MM.1S (cell line): ENCODE measurements at regions not wholly inside any gene's neighbourhood (a gene's known extent, or its start where the extent isn't known, plus 50 kb on each side); places are given as distances from the start of the nearest gene placed in this dataset.

Source experiments
- CTCF ChIP-seq: fragments of 300-600 bp; sonication (generic); IDR thresholded peaks from 2 replicates; pipeline ENCODE4 v1.5.1; 2016; ENCODE audit warnings: antibody characterized with exemption, low read length, mixed read lengths
- EZH2 ChIP-seq: fragments of 300-600 bp; sonication (generic); optimal IDR thresholded peaks from 2 replicates; pipeline ENCODE3; 2017; ENCODE audit warnings: low read depth, mild to moderate bottlenecking, antibody characterized with exemption, low read length, mixed read lengths

DNA sequence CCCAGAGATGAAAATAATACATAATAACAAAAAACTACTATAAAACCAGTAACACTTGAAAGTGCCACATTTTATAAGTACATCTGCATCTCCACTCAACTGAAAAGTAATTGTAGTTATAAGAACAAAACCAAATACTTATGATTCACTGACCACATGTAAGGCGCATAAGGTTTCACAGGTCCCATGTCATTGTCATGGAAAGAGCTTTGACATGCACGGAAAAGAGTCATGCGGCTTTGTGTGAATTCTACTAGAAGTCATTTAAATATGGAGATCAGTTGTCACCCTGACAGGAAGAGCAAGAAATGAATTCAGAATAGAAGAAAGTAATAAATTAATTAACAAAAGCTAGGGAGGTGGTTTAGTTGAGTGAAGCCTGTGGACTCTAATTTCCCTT is 459.1 kb downstream of the CDH2 start:
- no peak for TF ChIP-seq EZH2
- TF ChIP-seq CTCF = no peak
